GM21529 (cell line): ENCODE measurements at regions not wholly inside any gene's neighbourhood (a gene's known extent, or its start where the extent isn't known, plus 50 kb on each side); places are given as distances from the start of the nearest gene placed in this dataset.
"Not testable (repeated sequence)": the region's sequence is repeated elsewhere in the genome, so short reads cannot be mapped to it uniquely, and the experiment has no call there.

ENCODE experiments used
- ATAC-seq: cut with Tn5 transposase; IDR thresholded peaks from one replicate; pipeline ENCODE4 v1.9.1; 2021; ENCODE audit not compliant: unreplicated experiment

DNA sequence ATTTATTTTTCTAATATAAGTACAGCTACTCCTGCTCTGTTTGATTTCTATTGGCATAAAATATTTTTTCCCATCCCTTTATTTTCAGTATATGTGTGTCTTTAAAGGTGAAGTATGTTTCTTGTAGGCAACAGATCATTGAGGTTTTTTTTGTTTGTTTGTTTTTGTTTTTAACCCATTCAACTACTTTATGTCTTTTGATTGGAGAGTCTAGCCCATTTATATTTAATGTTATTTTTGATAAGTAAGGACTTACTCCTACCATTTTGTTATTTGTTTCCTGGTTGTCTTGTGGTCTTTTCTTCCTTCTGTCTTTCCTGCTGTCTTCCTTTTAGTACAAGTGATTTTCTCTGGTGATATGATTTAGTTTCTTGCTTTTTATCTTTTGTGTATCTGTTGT is 285.1 kb upstream of the PROX1 start:
- ATAC-seq = no peak

- no peak for ATAC-seq
These were observed 282.8 kb upstream of the PROX1 start for GRCh38 chr1:213704941-213705340.

DNA sequence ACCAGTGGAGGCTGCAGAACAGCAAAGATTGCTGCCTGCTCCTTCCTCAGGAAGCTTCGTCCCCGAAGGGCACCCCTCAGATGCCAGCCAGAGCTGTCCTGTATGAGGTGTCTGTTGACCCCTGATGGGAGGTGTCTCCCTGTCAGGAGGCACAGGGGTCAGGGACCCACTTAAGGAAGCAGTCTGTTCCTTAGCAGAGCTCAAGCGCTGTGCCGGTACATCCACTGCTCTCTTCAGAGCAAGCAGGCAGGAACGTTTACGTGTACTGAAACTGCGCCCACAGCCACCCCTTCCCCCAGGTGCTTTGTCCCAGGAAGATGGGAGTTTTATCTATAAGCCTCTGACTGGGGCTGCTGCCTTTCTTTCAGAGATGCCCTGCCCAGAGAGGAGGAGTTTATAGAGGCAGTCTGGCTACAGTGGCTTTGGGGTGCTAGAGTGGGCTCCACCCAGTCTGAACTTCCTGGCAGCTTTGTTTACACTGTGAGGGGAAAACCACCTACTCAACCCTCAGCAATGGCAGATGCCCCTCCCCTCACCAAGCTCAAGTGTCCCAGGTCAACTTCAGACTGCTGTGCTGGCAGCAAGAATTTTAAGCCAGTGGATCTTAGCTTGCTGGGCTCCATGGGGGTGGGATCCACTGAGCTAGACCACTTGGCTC is 275.8 kb upstream of the PROX1 start:
- ATAC-seq = not testable (repeated sequence)

DNA sequence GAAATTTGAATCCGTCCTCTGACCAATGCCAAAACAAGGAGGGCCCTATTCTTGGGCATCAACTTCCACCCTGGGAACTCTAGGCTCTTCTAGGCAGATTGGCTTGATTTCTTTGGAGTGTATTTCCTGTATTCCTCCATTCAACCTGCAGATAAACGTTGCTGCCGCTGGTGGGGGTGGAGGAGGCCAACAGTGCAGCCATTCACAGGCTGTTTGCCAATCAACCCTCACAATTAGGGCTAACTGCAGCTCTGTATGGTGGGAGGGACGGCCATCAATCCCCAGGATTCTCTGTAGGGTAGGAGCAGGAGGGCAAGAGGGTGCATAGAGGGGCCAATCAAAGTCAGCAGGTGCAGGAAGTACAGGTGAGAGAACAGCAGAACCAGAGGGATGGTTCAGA is 273.1 kb upstream of the PROX1 start:
- ATAC-seq = no peak

DNA sequence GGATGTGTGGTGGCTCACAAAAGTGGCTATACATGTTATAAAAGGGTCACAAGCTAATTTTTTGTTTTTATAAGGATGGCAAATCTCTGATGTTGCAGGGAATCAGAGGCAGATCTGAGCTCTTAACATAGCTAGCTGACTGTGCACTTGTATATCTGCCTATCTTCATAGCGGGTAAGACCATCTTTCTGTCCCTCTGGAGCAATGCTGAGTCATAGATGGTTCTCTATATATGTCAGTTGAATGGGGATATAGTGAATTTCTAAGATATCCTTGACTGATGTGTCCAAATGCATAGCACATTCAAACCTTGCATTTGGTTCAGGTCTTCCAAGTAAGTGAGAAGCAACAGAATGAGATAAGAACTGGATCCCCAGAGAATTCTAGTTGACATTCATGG is 272.6 kb upstream of the PROX1 start:
- ATAC-seq = no peak

GRCh38 chr1:213719462-213719861 is 268.3 kb upstream of the PROX1 start:
- no peak for ATAC-seq

DNA sequence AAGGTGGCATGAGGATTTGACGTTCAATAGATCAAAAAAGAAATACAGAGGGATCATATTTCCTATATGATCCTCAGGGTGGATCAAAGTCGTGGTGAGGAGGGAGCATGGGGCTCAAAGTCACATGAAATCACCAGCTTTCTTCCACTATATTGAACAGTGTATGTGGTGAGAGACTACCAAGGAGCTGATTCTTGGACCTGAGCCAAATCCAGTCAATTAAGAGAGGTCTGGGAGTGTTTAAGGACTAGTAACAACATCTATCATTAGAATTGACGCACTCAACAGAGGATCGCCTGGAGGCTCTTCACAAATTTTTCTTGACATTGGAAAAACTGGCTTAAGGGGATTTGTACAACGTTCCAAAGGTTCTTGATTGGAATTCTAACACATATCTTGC is 267.7 kb upstream of the PROX1 start:
- no peak for ATAC-seq

DNA sequence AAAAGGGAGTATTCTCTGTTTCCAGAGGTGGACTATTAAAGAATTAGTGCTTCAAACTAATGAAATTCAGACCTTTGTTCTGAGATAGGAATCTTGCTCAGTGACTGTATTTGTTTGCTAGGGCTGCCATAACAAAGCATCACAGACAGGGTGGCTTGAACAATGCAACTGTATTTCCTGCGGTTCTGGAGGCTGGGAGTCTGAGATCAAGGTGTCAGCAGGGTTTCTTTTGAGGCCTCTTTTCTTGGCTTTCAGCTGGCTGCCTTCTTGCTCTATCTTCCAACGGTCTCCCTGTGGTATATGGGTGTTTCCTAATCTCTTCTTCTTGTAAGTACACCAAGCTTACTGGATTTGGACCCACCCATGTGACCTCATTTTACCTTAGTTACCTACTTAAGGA is 264.6 kb upstream of the PROX1 start:
- no peak for ATAC-seq

- ATAC-seq = no peak
These were observed 262.9 kb upstream of the PROX1 start for GRCh38 chr1:213724640-213725536.

GRCh38 chr1:213727853-213728592 is 259.8 kb upstream of the PROX1 start:
- ATAC-seq = no peak

DNA sequence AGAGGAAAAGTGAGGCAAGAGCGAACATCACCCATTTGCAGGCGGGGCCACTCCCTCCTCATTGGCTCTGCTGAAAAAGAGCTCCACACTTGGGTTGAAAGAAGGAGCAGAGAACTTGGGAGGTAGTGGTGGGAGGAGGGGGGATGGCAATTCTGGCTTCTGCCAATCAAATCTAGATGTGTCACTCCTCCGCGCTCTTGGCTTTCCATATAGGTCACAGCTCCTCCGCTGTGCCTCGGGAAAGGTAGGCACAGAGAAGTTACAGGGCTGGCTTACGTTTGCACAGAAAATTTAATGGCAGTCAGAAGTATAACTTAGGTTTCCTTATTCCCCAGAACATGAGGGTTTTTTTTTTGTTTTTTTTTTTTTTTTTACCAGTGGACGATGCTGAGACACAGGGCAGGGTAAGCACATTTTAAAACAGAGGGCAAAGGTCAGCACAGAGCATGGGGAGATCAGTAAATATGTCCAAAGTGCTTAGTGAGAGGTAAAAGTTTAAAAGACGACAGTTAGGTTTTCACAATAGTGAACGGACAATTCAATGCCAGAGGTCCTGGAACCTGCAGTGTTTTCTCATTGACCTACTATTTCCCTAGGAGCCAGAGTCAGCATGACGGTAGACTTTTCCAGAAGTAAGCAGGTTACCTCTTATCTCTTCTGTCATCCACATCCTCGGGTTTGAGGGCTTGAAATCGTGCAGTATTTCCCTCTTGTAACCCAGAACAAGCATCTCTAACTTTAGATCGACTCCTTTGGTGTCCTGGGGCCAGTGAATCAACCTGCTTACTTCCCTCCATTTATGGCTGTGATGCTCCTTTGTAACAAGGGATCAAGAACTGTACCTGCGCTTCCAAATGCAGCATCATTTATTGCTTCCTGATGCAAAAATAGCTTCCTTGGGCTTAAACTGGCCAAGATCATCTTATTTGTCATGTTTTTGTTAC is 258.9 kb upstream of the PROX1 start:
- ATAC-seq = no peak

- no peak for ATAC-seq
These were observed 254.1 kb upstream of the PROX1 start for GRCh38 chr1:213733705-213734104.

GRCh38 chr1:213737398-213738035 is 250.3 kb upstream of the PROX1 start:
- ATAC-seq = no peak

DNA sequence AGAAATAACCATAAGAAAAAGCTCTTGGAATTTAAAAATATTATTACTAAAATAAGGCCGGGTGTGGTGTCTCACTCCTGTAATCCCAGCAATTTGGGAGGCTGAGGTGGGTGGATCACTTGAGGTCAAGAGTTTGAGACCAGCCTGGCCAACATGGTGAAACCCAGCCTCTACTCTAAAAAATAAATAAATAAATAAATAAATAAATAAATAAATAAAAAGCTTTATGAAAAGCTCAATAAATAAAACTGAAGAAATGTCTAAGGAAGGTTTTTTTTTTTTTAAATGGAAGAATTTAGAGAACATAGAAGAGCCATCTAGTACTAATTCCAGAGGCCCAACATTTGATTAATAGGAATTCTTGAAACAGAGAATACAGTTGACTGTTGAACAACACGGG is 249.1 kb upstream of the PROX1 start:
- ATAC-seq = no peak

- no peak for ATAC-seq
These were observed 244.8 kb upstream of the PROX1 start for GRCh38 chr1:213742992-213743391.

- no peak for ATAC-seq
These were observed 243.0 kb upstream of the PROX1 start for GRCh38 chr1:213744780-213745179.

GRCh38 chr1:213745451-213745850 is 242.3 kb upstream of the PROX1 start:
- no peak for ATAC-seq

GRCh38 chr1:213749558-213749957 is 238.2 kb upstream of the PROX1 start:
- ATAC-seq = no peak

DNA sequence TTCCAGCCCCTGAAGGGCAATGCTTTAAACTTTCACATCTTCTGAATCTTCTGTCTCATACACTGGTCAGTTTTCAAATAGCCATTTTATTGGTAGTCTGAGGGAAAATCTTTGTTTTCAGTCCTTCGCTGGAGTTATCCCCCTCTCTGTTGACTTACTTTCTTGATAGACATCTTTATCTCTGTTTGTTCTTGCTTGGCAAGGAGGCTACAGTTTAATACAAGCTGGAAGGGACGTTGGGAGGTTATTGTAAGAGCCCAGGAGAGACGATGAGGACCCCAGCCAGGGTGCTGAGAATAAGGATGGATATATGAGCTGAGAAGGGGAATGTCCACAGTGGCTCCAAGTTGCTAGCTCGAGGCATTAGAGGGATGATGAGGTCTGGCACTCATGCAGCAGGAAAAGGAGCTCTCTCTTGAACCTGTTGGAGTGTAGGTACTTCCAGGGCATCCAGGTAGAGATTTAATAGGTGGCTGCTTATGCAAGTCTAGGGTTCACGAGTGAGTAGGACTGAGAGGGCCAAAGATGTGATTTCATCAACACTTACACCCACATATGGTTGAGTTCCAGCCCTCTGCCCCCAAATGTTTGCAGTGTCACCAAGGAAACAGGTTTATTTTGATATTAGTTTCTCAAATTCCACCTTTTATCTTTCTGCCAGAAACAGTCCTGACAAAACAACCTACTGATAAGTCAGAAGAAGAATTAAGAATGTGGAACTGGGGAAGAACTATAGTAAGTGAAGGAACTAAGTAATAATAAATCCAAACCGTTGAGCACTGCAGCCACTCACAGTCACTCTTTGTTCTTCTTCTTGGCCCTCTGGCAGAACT is 237.3 kb upstream of the PROX1 start:
- ATAC-seq = no peak
